Urinary bladder (tissue), 3 donors: ENCODE measurements at regions not wholly inside any gene's neighbourhood (a gene's known extent, or its start where the extent isn't known, plus 50 kb on each side); places are given as distances from the start of the nearest gene placed in this dataset.

Source experiments
- DNase-seq: peaks from one replicate; pipeline ENCODE4 v3.0.0-alpha.2; 2015; ENCODE audit errors: extremely low spot score
- H3K27ac ChIP-seq: one replicate; pipeline ENCODE4 v1.5.1; 2013; ENCODE audit warnings: low read depth, mild to moderate bottlenecking, moderate library complexity
- H3K36me3 ChIP-seq: one replicate; pipeline ENCODE4 v1.6.1; 2013; ENCODE audit warnings: mild to moderate bottlenecking, moderate library complexity; ENCODE audit not compliant: insufficient read depth
- H3K4me1 ChIP-seq: one replicate; pipeline ENCODE4 v1.6.1; 2013; ENCODE audit warnings: mild to moderate bottlenecking, moderate library complexity; ENCODE audit not compliant: insufficient read depth
- H3K4me3 ChIP-seq: one replicate; pipeline ENCODE4 v1.5.1; 2013; ENCODE audit warnings: low read depth, low read length
- WGBS: extraction: QIAGEN DNeasy Blood & Tissue Kit; methylation state at CpG from one replicate; pipeline ENCODE4 v1.1.7; 2013; 5-methylcytosine and 5-hydroxymethylcytosine counted together
- donor health status: healthy with polysubstance abuse.
- donor health status: healthy.

DNA sequence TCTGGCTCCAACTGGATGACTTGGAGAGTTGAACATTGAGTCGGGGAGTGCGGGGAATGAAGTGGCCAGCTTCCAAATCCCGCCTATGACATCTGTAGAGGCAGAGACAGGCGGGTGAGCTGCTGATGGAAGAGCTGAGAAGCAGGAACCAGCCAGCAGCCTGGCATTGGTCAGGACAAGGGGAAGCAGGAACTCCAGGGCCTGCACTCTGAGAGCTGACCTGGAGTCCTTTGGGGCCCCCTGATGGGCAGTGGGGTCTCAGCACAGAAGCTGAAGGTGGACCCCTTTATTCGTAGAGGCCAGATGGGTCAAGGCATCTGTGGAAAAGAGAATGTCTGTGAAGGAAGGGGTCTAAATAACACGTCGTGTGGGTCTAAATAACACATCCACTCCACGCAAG, 57.0 kb downstream of the SEC61G start:
- no peak overlapping the region for H3K4me3 ChIP-seq
- no peak for DNase-seq
- no peaks in the 10 kb centered on the region for H3K4me1 ChIP-seq
- 89% methylated on average over 8 of the region's 8 CpGs for WGBS
- H3K36me3 ChIP-seq, result no peaks in the 10 kb centered on the region
- H3K27ac ChIP-seq, result no peak overlapping the region

DNA sequence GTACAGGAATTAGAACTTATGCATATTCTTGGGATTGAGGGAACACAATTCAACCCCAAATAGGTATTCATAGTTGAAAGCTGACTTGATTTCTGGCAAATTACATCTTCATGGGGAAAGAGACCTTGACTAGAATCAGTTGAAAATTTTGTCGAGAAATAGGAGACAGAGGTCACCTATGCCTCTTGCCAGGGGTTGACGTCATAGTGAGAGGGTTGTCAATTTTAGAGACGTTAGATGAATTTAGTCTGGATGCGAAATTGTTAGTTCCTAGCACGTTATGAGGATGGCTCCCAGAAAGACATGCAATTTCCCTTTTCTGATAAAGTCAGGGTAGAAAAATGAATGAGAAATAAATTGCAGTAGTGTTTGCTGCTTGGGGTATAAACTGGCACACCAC, 59.3 kb downstream of the SEC61G start:
- Histone ChIP-seq H3K4me3 (no peak overlapping the region), H3K36me3 (no peaks in the 10 kb centered on the region), H3K4me1 (no peaks in the 10 kb centered on the region), H3K27ac (no peak overlapping the region)
- DNase-seq, result no peak
- 80% methylated on average over 5 of the region's 5 CpGs for whole genome bisulfite sequencing

DNA sequence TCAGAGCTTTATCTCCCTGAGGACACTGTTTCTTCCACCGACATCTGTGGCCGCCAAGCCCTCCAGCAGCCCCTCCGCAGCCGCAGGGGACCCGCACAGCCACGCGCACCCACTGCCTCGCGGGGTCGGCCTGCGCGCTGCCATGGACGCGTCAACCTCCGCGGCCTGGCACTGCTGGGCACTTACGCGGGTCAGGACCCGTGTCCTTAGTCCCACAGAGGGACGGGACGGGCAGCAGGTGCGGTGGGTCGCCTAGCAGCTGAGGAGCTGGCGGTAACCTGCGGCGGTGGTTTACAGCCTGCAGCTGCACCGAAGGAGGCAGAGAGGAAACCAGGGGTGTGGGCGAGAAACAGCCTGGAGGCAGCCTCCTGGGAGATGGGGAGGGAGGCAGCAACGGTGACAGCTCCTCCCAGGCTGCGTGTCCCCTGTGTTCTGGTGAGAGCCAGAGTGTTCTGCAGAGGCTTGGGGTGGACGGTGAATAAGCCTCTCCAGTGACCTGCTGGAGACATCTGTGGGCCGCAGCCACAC, 61.3 kb downstream of the SEC61G start:
- 72% methylated on average over 32 of the region's 32 CpGs for WGBS
- no peaks in the 10 kb centered on the region for H3K4me1 ChIP-seq
- H3K4me3 ChIP-seq, result no peak overlapping the region
- H3K27ac ChIP-seq, result no peak overlapping the region
- no peaks in the 10 kb centered on the region for H3K36me3 ChIP-seq
- DNase-seq, result no peak

DNA sequence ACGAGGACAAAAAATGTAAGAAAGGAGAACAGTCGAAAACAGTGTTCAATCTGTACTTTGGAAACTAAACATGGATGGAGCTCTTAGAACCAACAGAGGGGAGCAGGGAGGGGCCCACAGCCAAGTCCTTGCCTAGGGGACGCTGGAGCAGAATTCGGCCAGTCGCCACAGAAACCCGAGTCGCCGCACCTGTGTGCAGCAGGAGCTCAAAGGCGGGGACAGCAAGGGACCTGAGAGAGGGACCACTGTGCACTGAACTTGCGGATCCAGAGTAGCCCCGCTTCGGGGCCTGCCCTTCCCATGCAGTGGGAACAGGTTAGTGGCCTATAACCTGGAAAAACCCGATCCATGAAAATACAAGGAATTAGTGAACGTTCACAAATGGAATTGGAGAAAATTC, 68.1 kb downstream of the SEC61G start:
- Histone ChIP-seq H3K4me3 (no peak overlapping the region), H3K36me3 (no peaks in the 10 kb centered on the region), H3K4me1 (peaks cover 2% of the 10 kb centered on the region), H3K27ac (no peak overlapping the region)
- DNase-seq, result no peak
- 94% methylated on average over 14 of the region's 14 CpGs for WGBS

DNA sequence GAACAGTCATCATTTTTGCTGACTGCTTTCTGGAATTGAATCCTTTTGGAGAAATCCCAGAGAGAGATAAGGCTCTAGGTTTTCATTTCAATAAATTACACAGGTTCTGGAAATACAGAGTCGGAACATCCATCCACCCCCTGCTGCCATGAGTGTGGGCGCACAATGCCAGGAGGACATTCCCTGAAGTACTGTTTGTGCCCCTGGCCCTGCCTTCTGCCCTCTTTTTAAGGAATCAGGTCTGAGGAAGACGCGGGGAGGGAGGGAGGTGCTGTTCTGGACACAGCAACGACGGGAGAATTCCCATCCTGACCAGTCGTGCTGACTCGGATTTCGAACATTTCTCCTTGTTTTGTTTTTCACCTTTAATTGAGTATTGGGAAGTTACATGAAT, 69.0 kb downstream of the SEC61G start:
- Histone ChIP-seq H3K36me3 (no peaks in the 10 kb centered on the region), H3K4me1 (peaks cover 2% of the 10 kb centered on the region), H3K4me3 (no peak overlapping the region), H3K27ac (no peak overlapping the region)
- DNase-seq, result no peak
- 20% methylated on average over 9 of the region's 9 CpGs for WGBS

DNA sequence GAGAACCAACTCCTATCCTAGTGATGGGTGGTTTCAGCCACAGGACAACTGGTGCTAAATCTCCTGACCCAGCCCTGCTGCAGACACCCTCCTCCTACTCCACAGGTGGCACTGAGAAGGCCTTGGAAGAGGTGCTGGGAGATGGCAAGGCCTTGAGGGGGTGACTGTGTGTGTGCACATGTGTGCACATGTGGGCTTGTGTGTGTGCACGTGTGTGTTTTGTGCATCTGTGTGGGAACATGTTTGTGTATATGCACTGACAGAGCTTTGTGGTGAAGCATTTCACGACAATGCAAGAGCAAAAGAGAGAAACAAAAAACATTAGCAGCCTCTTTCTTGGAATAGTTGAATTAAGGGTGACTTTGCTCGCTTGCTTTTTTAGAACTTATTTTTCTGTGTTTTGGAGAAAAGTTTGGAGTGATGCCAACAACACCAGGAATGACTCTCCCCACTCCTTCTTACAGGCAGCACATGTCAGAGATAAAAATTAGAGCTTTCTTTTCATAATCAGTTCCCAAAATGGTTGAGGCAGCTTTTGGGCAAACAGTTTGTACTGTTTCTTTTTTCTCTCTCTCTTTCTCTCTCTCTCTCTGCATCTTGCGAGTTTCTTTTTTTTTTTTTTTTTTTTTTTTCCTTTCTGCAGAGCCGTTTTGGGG, 69.5 kb downstream of the SEC61G start:
- H3K27ac ChIP-seq, result no peak overlapping the region
- H3K4me1 ChIP-seq, result peaks cover 2% of the 10 kb centered on the region
- DNase-seq, result no peak
- H3K4me3 ChIP-seq, result no peak overlapping the region
- 28% methylated on average over 5 of the region's 5 CpGs for WGBS
- H3K36me3 ChIP-seq, result no peaks in the 10 kb centered on the region

DNA sequence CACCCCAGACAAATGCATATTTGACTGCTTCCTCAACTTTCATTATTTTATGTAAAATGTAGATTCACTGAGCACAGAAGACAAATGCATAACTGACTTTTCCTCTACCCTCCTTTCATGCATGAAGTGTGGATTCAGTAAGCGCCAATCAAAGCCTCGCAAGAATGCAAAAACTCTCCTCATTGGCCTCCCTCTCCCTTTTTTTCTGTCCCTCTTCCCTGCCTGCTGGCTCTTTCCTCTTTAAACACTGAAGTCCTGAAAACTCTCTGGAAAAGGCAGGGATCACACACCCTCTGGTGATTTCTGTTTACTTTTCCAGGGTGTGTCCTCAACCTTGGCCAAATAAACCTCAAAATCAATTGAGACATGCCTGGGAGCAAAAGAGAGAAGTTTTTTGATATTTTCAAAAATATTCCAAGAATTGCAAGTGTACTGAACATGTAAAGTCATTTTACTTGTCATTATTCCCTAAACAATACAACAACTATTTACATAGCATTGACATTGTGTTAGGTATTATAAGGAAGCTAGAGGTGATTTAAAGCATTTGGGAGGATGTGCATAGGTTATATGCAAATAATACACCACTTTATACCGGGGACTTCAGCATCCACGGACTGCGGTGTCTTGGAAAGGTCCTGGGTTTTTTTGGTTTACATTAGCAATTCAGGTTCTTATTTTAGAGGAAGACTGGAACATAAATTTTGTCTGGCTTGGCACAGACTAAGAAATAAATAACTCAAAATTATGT, 71.4 kb downstream of the SEC61G start:
- H3K4me3 ChIP-seq, result no peak overlapping the region
- DNase-seq, result no peak
- H3K36me3 ChIP-seq, result no peaks in the 10 kb centered on the region
- peaks cover 2% of the 10 kb centered on the region for H3K4me1 ChIP-seq
- H3K27ac ChIP-seq, result no peak overlapping the region
- WGBS, result 60% methylated on average over 5 of the region's 5 CpGs

DNA sequence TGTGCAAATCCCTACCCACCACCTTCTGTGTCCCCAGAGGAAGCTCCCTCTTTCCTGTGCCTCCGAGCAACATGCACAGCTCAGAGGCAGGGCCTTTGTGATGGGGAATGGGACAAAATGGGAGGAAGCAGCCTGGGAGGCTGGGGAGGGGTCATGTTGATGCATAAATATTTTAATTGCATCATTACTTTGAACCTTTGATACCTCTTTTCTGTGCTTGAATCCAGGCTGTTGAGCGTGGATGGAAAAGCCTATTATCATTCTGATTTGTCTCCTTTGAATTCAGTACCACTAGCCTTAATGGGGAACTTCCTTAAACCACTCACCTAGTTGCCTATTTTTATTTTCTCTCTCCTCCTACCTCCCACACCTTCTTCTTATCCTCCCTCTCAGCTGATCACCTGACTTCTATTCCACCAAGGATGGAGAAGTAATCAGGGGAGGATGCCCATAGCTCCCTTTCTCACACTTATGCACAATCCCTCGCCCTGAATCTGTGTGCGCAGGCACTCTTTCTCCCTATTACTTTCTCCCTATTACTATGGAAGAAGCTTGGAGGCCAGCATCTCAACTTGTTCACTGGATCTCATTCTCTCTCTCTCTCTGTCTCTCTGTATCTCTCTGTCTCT, 78.5 kb downstream of the SEC61G start:
- WGBS, result 78% methylated on average over 4 of the region's 4 CpGs
- Histone ChIP-seq H3K4me1 (no peaks in the 10 kb centered on the region), H3K4me3 (no peak overlapping the region), H3K27ac (no peak overlapping the region), H3K36me3 (no peaks in the 10 kb centered on the region)
- DNase-seq, result no peak

DNA sequence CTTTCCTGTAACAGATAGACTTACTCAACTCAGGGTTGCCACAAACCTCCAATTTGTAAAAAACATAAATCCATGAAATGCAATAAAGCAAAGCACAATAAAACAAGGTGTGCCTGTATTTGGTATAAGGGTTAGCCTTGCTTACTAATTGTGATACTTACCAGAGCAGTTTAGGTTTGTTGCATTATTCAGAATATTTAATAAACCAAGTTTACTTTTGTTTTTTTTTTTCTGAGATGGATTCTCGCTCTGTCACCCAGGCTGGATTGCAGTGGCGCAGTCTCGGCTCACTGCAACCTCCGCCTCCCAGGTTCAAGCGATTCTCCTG, 79.6 kb downstream of the SEC61G start:
- Histone ChIP-seq H3K4me3 (no peak overlapping the region), H3K27ac (no peak overlapping the region), H3K4me1 (no peaks in the 10 kb centered on the region), H3K36me3 (no peaks in the 10 kb centered on the region)
- 98% methylated on average over 5 of the region's 5 CpGs for WGBS
- no peak for DNase-seq

DNA sequence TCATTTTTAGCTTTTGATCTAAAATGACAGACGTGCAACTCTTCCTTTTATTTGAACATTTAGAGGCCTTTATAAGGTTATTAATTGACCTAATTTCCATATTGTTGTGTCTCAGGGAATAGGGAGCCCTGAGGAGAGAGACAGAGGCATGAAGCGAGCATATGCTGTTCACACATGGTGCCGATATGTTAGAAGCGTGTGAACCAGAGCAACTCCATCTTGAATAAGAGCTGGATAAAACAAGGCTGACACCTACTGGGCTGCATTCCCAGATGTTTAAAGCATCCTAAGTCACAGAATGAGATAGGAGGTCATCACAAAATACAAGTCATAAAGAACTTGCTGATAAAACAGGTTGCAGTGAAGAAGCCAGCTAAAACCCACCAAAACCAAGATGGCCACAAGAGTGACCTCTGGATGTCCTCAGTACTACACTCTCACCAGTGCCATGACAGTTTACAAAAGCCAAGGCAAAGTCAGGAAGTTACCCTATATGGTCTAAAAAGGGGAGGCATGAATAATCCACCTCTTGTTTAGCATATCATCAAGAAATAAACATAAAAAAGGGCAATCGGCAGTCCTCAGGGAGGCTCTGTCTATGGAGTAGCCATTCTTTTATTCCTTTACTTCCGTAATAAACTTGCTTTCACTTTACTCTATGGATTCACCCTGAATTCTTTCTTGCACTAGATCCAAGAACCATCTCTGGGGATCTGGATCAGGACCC, 80.1 kb downstream of the SEC61G start:
- Histone ChIP-seq H3K27ac (no peak overlapping the region), H3K4me1 (no peaks in the 10 kb centered on the region), H3K36me3 (no peaks in the 10 kb centered on the region), H3K4me3 (no peak overlapping the region)
- DNase-seq, result no peak
- 81% methylated on average over 6 of the region's 6 CpGs for WGBS

DNA sequence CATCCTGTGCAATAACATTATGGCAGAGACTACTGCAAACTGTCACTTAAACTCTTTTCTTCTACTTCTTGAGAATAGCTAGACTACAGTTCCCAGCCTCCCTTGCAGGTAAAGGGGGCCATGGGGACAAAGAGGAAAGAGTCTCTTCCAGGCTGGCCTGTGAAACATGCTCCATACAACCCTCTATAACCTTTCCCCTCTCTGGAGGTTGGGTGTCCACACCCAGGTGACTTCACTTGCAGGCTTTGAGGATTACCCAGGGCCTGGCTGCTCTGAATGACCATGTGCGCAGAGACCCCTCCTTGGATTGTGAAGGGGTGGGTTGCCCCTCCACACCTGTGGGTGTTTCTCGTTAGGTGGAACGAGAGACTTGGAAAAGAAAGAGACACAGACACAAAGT, 84.1 kb downstream of the SEC61G start:
- H3K36me3 ChIP-seq, result no peaks in the 10 kb centered on the region
- no peaks in the 10 kb centered on the region for H3K4me1 ChIP-seq
- H3K27ac ChIP-seq, result no peak overlapping the region
- 90% methylated on average over 3 of the region's 3 CpGs for WGBS
- no peak overlapping the region for H3K4me3 ChIP-seq
- no peak for DNase-seq

DNA sequence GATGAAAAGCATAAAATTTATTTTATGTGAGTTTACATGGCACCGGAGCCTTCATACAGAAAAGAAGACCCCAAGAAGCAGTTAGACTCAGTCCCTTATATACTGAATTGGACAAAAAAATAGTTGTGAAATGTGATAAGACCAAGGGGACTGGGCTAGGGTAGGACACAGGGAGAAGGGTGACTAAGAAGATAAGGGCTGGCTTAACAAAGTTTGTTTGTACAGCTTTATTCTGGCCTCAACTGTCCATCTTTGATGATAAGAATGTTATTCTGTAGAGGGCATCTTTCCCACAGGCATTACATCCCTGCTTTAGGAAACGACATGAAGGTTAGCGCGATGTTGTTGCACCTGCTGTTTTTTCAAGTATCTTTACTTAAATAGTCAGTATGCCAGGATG, 86.5 kb downstream of the SEC61G start:
- Histone ChIP-seq H3K4me3 (no peak overlapping the region), H3K27ac (no peak overlapping the region), H3K36me3 (no peaks in the 10 kb centered on the region), H3K4me1 (no peaks in the 10 kb centered on the region)
- DNase-seq, result no peak
- WGBS, result 78% methylated on average over 4 of the region's 4 CpGs

DNA sequence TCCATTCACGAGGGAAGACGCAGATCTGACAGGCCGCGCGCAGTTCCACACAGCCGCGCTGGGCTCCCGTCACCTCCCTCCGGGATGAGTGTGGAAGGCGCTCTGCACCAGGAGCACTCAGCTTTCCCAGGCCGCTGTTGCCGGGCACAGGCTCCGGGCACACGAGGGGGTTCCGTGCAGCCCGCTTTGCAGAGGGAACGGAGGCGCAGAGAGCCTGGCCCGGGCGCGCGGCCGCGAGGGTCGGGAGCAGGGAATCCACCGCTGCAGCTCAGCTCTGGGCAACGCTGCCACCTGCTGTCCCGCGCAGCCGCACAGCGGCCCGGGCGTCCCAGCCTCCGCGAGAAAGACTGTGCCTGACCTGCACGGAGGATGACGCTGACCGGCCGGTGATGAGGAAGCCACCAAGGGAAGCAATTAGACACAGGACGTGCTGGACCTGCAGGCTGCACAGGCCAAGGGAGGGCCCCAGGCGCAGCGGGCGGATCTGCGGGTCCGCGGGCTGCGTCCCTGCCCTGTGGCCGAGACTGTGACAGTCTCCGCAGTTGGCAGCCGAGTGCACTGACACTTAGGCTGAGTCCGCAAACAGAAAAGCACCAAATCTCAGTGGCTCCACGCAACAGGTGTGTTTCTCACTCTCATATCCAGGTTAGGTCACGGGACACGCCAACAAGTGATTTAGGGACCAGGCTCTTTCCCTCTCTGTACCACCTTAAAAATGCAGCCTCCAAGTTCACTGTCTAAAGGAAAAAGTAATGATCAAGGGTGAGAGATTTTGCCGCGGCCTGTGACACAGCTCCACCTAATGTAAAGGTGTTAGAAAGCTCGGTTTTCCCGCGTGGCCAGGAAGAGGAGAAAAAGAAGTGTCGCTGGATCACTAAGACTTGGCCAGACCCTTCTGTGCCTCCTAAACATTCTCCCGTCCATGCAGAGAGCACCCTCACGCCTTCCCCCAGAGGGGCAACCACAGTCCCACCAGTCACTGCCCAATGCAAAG, 94.5 kb downstream of the SEC61G start:
- Histone ChIP-seq H3K27ac (no peak overlapping the region), H3K4me1 (peaks cover 2% of the 10 kb centered on the region), H3K36me3 (no peaks in the 10 kb centered on the region), H3K4me3 (peak overlapping the region; percentile 28)
- 5% methylated on average over 62 of the region's 62 CpGs for WGBS
- DNase-seq, result no peak
